HEK293 (cell line): ENCODE measurements at regions not wholly inside any gene's neighbourhood (a gene's known extent, or its start where the extent isn't known, plus 50 kb on each side); places are given as distances from the start of the nearest gene placed in this dataset.

Source experiments
- SALL2 ChIP-seq: fragments of 450-650 bp; formaldehyde crosslinking; IDR thresholded peaks from 2 replicates; pipeline ENCODE4 v1.5.0; 2017; ENCODE audit warnings: missing biosample characterization, mild to moderate bottlenecking, missing genetic modification characterization, borderline replicate concordance
- SP2 ChIP-seq: fragments of 450-650 bp; formaldehyde crosslinking; IDR thresholded peaks from 2 replicates; pipeline ENCODE4 v1.5.1; 2016; ENCODE audit warnings: missing biosample characterization, missing genetic modification characterization
- YY1 ChIP-seq: fragments of 450-650 bp; formaldehyde crosslinking; IDR thresholded peaks from 2 replicates; pipeline ENCODE4 v1.5.1; 2018; ENCODE audit warnings: missing biosample characterization, missing genetic modification characterization
- ZBTB8A ChIP-seq: fragments of 450-650 bp; formaldehyde crosslinking; IDR thresholded peaks from 2 replicates; pipeline ENCODE4 v1.5.1; 2016; ENCODE audit warnings: missing biosample characterization, missing genetic modification characterization
- ZNF214 ChIP-seq: fragments of 450-650 bp; formaldehyde crosslinking; IDR thresholded peaks from 2 replicates; pipeline ENCODE4 v1.5.1; 2017; ENCODE audit warnings: missing biosample characterization, mild to moderate bottlenecking, missing genetic modification characterization, borderline replicate concordance
- ZNF221 ChIP-seq: fragments of 450-650 bp; formaldehyde crosslinking; IDR thresholded peaks from 2 replicates; pipeline ENCODE4 v1.5.1; 2017; ENCODE audit warnings: missing biosample characterization, missing genetic modification characterization, borderline replicate concordance
- TF ChIP-seq, protein P1 (sequence below): fragments of 450-650 bp; formaldehyde crosslinking; IDR thresholded peaks from 2 replicates; pipeline ENCODE4 v1.5.1; 2016; ENCODE audit warnings: missing biosample characterization, missing genetic modification characterization
- TF ChIP-seq, protein P2 (sequence below): fragments of 450-650 bp; formaldehyde crosslinking; IDR thresholded peaks from 2 replicates; pipeline ENCODE4 v1.5.1; 2016; ENCODE audit warnings: missing biosample characterization, missing genetic modification characterization
- TF ChIP-seq, protein P3 (sequence below): fragments of 450-650 bp; formaldehyde crosslinking; IDR thresholded peaks from 2 replicates; pipeline ENCODE4 v1.5.1; 2017; ENCODE audit warnings: missing biosample characterization, mild to moderate bottlenecking, missing genetic modification characterization, moderate library complexity
- TF ChIP-seq, protein P4 (sequence below): fragments of 450-650 bp; formaldehyde crosslinking; IDR thresholded peaks from 2 replicates; pipeline ENCODE4 v1.5.1; 2016; ENCODE audit warnings: missing biosample characterization, missing genetic modification characterization
- TF ChIP-seq, protein P5 (sequence below): fragments of 450-650 bp; formaldehyde crosslinking; IDR thresholded peaks from 2 replicates; pipeline ENCODE4 v1.5.1; 2017; ENCODE audit warnings: missing biosample characterization, missing genetic modification characterization

DNA sequence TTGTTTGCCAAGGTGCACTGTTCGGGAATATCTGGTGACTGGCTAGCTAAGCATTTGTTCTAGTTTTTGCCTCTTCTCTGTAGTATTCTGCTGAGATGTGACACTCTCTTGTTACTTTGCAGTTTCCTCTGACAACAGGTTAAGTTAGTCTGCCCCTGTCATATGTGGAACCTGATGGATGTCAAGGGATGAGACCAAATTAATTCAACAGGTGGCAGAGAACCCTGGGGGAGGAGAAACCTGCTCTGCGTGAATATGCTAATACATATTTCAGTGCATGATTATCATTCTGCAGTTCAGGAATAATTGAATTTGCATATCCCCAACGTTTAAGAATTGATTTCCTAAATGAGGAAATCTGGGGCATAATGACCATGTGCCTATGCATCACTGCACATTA, 777.3 kb downstream of the PDCD6IP start:
- TF ChIP-seq SALL2 (no peak), SP2 (tag by site-specific recombination) (no peak), ZBTB8A (tag by site-specific recombination) (no peak), ZNF221 (tag by site-specific recombination) (no peak), YY1 (tag by site-specific recombination) (no peak), ZNF214 (tag by site-specific recombination) (no peak)
- TF ChIP-seq, protein P1, sequence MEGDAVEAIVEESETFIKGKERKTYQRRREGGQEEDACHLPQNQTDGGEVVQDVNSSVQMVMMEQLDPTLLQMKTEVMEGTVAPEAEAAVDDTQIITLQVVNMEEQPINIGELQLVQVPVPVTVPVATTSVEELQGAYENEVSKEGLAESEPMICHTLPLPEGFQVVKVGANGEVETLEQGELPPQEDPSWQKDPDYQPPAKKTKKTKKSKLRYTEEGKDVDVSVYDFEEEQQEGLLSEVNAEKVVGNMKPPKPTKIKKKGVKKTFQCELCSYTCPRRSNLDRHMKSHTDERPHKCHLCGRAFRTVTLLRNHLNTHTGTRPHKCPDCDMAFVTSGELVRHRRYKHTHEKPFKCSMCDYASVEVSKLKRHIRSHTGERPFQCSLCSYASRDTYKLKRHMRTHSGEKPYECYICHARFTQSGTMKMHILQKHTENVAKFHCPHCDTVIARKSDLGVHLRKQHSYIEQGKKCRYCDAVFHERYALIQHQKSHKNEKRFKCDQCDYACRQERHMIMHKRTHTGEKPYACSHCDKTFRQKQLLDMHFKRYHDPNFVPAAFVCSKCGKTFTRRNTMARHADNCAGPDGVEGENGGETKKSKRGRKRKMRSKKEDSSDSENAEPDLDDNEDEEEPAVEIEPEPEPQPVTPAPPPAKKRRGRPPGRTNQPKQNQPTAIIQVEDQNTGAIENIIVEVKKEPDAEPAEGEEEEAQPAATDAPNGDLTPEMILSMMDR (tag by site-specific recombination): no peak
- TF ChIP-seq, protein P2, sequence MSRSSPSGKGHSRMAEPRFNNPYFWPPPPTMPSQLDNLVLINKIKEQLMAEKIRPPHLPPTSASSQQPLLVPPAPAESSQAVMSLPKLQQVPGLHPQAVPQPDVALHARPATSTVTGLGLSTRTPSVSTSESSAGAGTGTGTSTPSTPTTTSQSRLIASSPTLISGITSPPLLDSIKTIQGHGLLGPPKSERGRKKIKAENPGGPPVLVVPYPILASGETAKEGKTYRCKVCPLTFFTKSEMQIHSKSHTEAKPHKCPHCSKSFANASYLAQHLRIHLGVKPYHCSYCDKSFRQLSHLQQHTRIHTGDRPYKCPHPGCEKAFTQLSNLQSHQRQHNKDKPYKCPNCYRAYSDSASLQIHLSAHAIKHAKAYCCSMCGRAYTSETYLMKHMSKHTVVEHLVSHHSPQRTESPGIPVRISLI (tag by site-specific recombination): no peak
- TF ChIP-seq, protein P3, sequence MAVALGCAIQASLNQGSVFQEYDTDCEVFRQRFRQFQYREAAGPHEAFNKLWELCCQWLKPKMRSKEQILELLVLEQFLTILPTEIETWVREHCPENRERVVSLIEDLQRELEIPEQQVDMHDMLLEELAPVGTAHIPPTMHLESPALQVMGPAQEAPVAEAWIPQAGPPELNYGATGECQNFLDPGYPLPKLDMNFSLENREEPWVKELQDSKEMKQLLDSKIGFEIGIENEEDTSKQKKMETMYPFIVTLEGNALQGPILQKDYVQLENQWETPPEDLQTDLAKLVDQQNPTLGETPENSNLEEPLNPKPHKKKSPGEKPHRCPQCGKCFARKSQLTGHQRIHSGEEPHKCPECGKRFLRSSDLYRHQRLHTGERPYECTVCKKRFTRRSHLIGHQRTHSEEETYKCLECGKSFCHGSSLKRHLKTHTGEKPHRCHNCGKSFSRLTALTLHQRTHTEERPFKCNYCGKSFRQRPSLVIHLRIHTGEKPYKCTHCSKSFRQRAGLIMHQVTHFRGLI (tag by site-specific recombination): no peak
- TF ChIP-seq, protein P4, sequence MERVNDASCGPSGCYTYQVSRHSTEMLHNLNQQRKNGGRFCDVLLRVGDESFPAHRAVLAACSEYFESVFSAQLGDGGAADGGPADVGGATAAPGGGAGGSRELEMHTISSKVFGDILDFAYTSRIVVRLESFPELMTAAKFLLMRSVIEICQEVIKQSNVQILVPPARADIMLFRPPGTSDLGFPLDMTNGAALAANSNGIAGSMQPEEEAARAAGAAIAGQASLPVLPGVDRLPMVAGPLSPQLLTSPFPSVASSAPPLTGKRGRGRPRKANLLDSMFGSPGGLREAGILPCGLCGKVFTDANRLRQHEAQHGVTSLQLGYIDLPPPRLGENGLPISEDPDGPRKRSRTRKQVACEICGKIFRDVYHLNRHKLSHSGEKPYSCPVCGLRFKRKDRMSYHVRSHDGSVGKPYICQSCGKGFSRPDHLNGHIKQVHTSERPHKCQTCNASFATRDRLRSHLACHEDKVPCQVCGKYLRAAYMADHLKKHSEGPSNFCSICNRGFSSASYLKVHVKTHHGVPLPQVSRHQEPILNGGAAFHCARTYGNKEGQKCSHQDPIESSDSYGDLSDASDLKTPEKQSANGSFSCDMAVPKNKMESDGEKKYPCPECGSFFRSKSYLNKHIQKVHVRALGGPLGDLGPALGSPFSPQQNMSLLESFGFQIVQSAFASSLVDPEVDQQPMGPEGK: no peak
- TF ChIP-seq, protein P5, sequence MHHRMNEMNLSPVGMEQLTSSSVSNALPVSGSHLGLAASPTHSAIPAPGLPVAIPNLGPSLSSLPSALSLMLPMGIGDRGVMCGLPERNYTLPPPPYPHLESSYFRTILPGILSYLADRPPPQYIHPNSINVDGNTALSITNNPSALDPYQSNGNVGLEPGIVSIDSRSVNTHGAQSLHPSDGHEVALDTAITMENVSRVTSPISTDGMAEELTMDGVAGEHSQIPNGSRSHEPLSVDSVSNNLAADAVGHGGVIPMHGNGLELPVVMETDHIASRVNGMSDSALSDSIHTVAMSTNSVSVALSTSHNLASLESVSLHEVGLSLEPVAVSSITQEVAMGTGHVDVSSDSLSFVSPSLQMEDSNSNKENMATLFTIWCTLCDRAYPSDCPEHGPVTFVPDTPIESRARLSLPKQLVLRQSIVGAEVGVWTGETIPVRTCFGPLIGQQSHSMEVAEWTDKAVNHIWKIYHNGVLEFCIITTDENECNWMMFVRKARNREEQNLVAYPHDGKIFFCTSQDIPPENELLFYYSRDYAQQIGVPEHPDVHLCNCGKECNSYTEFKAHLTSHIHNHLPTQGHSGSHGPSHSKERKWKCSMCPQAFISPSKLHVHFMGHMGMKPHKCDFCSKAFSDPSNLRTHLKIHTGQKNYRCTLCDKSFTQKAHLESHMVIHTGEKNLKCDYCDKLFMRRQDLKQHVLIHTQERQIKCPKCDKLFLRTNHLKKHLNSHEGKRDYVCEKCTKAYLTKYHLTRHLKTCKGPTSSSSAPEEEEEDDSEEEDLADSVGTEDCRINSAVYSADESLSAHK (tag by site-specific recombination): no peak
